Naive thymus-derived CD8-positive, alpha-beta T cell (primary cell): ENCODE measurements at regions not wholly inside any gene's neighbourhood (a gene's known extent, or its start where the extent isn't known, plus 50 kb on each side); places are given as distances from the start of the nearest gene placed in this dataset.

Experiments used
- ATAC-seq, 2 donors: fragments of 150-1000 bp; cut with Tn5 transposase in 1 of 2; sonication (Bioruptor Pico), chemical (Tn5 transposase) in 1 of 2; 1 replicate in 1 of 2; 2 replicates in 1 of 2; pipeline ENCODE4 v1.10.0; 2021; ENCODE audit warnings: mild to moderate bottlenecking in 2 of 2, moderate library complexity in 2 of 2
- POLR2A ChIA-PET: fragments of 350-600 bp; sonication (Branson Sonifier 250); formaldehyde crosslinking; loops from one replicate; lab custom pipeline; 2021; ENCODE audit warnings: antibody characterized with exemption; lab: Charles Lee
- DNase-seq, 10 donors: peaks; one replicate each; pipeline versions ENCODE4 v3.0.0 to v3.0.0-alpha.2; 2020 to 2022
- H3K27ac Mint-ChIP-seq, 10 donors: one replicate each; pipeline ENCODE4 v1.8.0; 2020 to 2022; ENCODE audit warnings: mild to moderate bottlenecking in 10 of 10, mixed read lengths in 10 of 10, moderate library complexity in 4 of 10, inconsistent platforms in 1 of 10
- H3K27me3 Mint-ChIP-seq, 5 donors: one replicate each; pipeline ENCODE4 v1.8.0; 2021 to 2022; ENCODE audit warnings: mixed read lengths in 5 of 5
- H3K36me3 Mint-ChIP-seq, 3 donors: one replicate each; pipeline ENCODE4 v1.8.0; 2020 to 2022; ENCODE audit warnings: mixed read lengths in 3 of 3, mild to moderate bottlenecking in 2 of 3, inconsistent platforms in 1 of 3
- H3K4me1 Mint-ChIP-seq, 4 donors: one replicate each; pipeline ENCODE4 v1.8.0; 2021 to 2022; ENCODE audit warnings: mixed read lengths in 4 of 4
- H3K4me3 Mint-ChIP-seq, 10 donors: one replicate each; pipeline ENCODE4 v1.8.0; 2020 to 2022; ENCODE audit warnings: mild to moderate bottlenecking in 10 of 10, mixed read lengths in 10 of 10, moderate library complexity in 6 of 10, inconsistent platforms in 1 of 10
- H3K9me3 Mint-ChIP-seq, 9 donors: one replicate each; pipeline ENCODE4 v1.8.0; 2020 to 2022; ENCODE audit warnings: mixed read lengths in 9 of 9, mild to moderate bottlenecking in 3 of 9, inconsistent platforms in 1 of 9, moderate library complexity in 1 of 9

GRCh38 chr16:85971902-85972638, 73.1 kb downstream of the IRF8 start:
- H3K27me3 Mint-ChIP-seq = peaks cover 0 to under 1% (median 0%) of the 10 kb centered on the region in 5 donors
- ATAC-seq (no peak), DNase-seq (no peak)
- H3K9me3 Mint-ChIP-seq = no peaks in the 10 kb centered on the region
- peaks cover 7 to 15% (median 13%) of the 10 kb centered on the region in 4 donors for H3K4me1 Mint-ChIP-seq
- H3K36me3 Mint-ChIP-seq = no peaks in the 10 kb centered on the region
- no peak overlapping the region for H3K4me3 Mint-ChIP-seq
- POLR2A ChIA-PET = no interaction called here
- H3K27ac Mint-ChIP-seq = peak overlapping the region in 1 of 10 donors; percentile 39

GRCh38 chr16:85974428-85975375, 75.7 kb downstream of the IRF8 start:
- POLR2A ChIA-PET = no interaction called here
- Mint-ChIP-seq H3K4me1 (peaks cover 0 to 11% (median 8%) of the 10 kb centered on the region in 4 donors), H3K27me3 (peaks cover 0 to 1% (median 0%) of the 10 kb centered on the region in 5 donors), H3K4me3 (no peak overlapping the region), H3K36me3 (no peaks in the 10 kb centered on the region), H3K27ac (peak overlapping the region in 1 of 10 donors; percentile 47), H3K9me3 (no peaks in the 10 kb centered on the region)
- DNase-seq (no peak), ATAC-seq (no peak)

GRCh38 chr16:85975451-85975981, 76.6 kb downstream of the IRF8 start:
- DNase-seq (no peak), ATAC-seq (no peak)
- Mint-ChIP-seq H3K4me1 (peaks cover 0 to 12% (median 4%) of the 10 kb centered on the region in 4 donors), H3K4me3 (no peak overlapping the region), H3K27ac (peak overlapping the region in 1 of 10 donors; percentile 20), H3K9me3 (no peaks in the 10 kb centered on the region), H3K36me3 (no peaks in the 10 kb centered on the region), H3K27me3 (peaks cover 0 to 3% (median 0%) of the 10 kb centered on the region in 5 donors)
- POLR2A ChIA-PET = no interaction called here

- no peak for DNase-seq
These were observed 79.4 kb downstream of the IRF8 start for GRCh38 chr16:85978291-85978775.

GRCh38 chr16:85978976-85979375, 80.0 kb downstream of the IRF8 start:
- H3K27me3 Mint-ChIP-seq = peaks cover 0 to 8% (median 2%) of the 10 kb centered on the region in 5 donors
- H3K4me1 Mint-ChIP-seq = peaks cover 0 to 28% (median 3%) of the 10 kb centered on the region in 4 donors
- H3K4me3 Mint-ChIP-seq = no peak overlapping the region
- DNase-seq = no peak
- peak overlapping the region in 2 of 10 donors; percentile 21 to 47 for H3K27ac Mint-ChIP-seq
- H3K36me3 Mint-ChIP-seq = no peaks in the 10 kb centered on the region
- POLR2A ChIA-PET = no interaction called here
- ATAC-seq = no peak
- H3K9me3 Mint-ChIP-seq = no peaks in the 10 kb centered on the region

More at GRCh38 chr16:85978291-85978775, 79.4 kb downstream of the IRF8 start:
- POLR2A ChIA-PET = interaction anchor here (0.6 kb wide), 1 partner anchor 92 kb away, joined by 3 read pairs; no protein-coding TSS in a partner anchor
- Mint-ChIP-seq H3K4me3 (no peak overlapping the region), H3K27me3 (peaks cover 0 to 8% (median 1%) of the 10 kb centered on the region in 5 donors), H3K27ac (peak overlapping the region in 1 of 10 donors; percentile 47), H3K36me3 (no peaks in the 10 kb centered on the region), H3K4me1 (peaks cover 0 to 27% (median 3%) of the 10 kb centered on the region in 4 donors), H3K9me3 (no peaks in the 10 kb centered on the region)
- ATAC-seq = no peak

GRCh38 chr16:85979605-85980004, 80.6 kb downstream of the IRF8 start:
- peaks cover 1 to 8% (median 5%) of the 10 kb centered on the region in 5 donors for H3K27me3 Mint-ChIP-seq
- no peak overlapping the region for H3K4me3 Mint-ChIP-seq

GRCh38 chr16:85980686-85981085, 81.7 kb downstream of the IRF8 start:
- H3K4me1 Mint-ChIP-seq = peaks cover 0 to 45% (median 3%) of the 10 kb centered on the region in 4 donors
- no peaks in the 10 kb centered on the region for H3K36me3 Mint-ChIP-seq
- no peak overlapping the region for H3K4me3 Mint-ChIP-seq
- H3K9me3 Mint-ChIP-seq = no peaks in the 10 kb centered on the region
- peaks cover 1 to 11% (median 8%) of the 10 kb centered on the region in 5 donors for H3K27me3 Mint-ChIP-seq
- no peak for DNase-seq
- H3K27ac Mint-ChIP-seq = no peak overlapping the region
- no peak for ATAC-seq
- POLR2A ChIA-PET = no interaction called here

More at GRCh38 chr16:85979605-85980004, 80.6 kb downstream of the IRF8 start:
- POLR2A ChIA-PET = no interaction called here
- Mint-ChIP-seq H3K9me3 (no peaks in the 10 kb centered on the region), H3K36me3 (no peaks in the 10 kb centered on the region), H3K4me1 (peaks cover 0 to 34% (median 4%) of the 10 kb centered on the region in 4 donors), H3K27ac (no peak overlapping the region)
- no peak for DNase-seq
- ATAC-seq = no peak

- peak overlapping the region in 1 of 10 donors; percentile 12 for H3K27ac Mint-ChIP-seq
- no peak overlapping the region for H3K4me3 Mint-ChIP-seq
- H3K4me1 Mint-ChIP-seq = peaks cover 0 to 55% (median 5%) of the 10 kb centered on the region in 4 donors
- no peaks in the 10 kb centered on the region for H3K36me3 Mint-ChIP-seq
- DNase-seq (no peak), ATAC-seq (no peak)
- peaks cover 1 to 11% (median 8%) of the 10 kb centered on the region in 5 donors for H3K27me3 Mint-ChIP-seq
- H3K9me3 Mint-ChIP-seq = no peaks in the 10 kb centered on the region
- POLR2A ChIA-PET = interaction anchor here (1.1 kb wide), 1 partner anchor 160 kb away, joined by 4 read pairs; no protein-coding TSS in a partner anchor
These were observed 83.0 kb downstream of the IRF8 start for GRCh38 chr16:85981826-85982562.

GRCh38 chr16:85982563-85982939, 83.6 kb downstream of the IRF8 start:
- Mint-ChIP-seq H3K4me1 (peaks cover 0 to 59% (median 6%) of the 10 kb centered on the region in 4 donors), H3K36me3 (no peaks in the 10 kb centered on the region), H3K9me3 (no peaks in the 10 kb centered on the region), H3K27me3 (peaks cover 1 to 11% (median 8%) of the 10 kb centered on the region in 5 donors), H3K27ac (no peak overlapping the region), H3K4me3 (no peak overlapping the region)
- POLR2A ChIA-PET = interaction anchor here (1.1 kb wide), 1 partner anchor 161 kb away, joined by 4 read pairs; no protein-coding TSS in a partner anchor
- ATAC-seq = no peak
- DNase-seq = no peak

- Mint-ChIP-seq H3K27me3 (peaks cover 1 to 14% (median 8%) of the 10 kb centered on the region in 5 donors), H3K27ac (peak overlapping the region in 1 of 10 donors; percentile 27), H3K9me3 (no peaks in the 10 kb centered on the region), H3K4me3 (no peak overlapping the region), H3K36me3 (no peaks in the 10 kb centered on the region), H3K4me1 (peaks cover 0 to 61% (median 6%) of the 10 kb centered on the region in 4 donors)
- ATAC-seq = no peak
- DNase-seq = no peak
- POLR2A ChIA-PET = interaction anchor here (1.1 kb wide), 1 partner anchor 162 kb away, joined by 4 read pairs; no protein-coding TSS in a partner anchor
These were observed 84.1 kb downstream of the IRF8 start for GRCh38 chr16:85983064-85983463.

GRCh38 chr16:85983606-85984230, 84.8 kb downstream of the IRF8 start:
- ATAC-seq = no peak
- no peak overlapping the region for H3K27ac Mint-ChIP-seq
- DNase-seq = no peak
- peaks cover 4 to 20% (median 12%) of the 10 kb centered on the region in 5 donors for H3K27me3 Mint-ChIP-seq
- no peak overlapping the region for H3K4me3 Mint-ChIP-seq
- no peaks in the 10 kb centered on the region for H3K9me3 Mint-ChIP-seq
- H3K36me3 Mint-ChIP-seq = no peaks in the 10 kb centered on the region
- H3K4me1 Mint-ChIP-seq = peaks cover 0 to 62% (median 7%) of the 10 kb centered on the region in 4 donors
- POLR2A ChIA-PET = no interaction called here
